C4-2B (cell line): ENCODE measurements at regions not wholly inside any gene's neighbourhood (a gene's known extent, or its start where the extent isn't known, plus 50 kb on each side); places are given as distances from the start of the nearest gene placed in this dataset.

Experiments used
- H3K27ac ChIP-seq: fragments of 450-650 bp; 2 replicates; pipeline ENCODE4 v1.5.1; 2017
- CTCF ChIP-seq: fragments of 450-650 bp; conservative IDR thresholded peaks from 2 replicates; pipeline ENCODE4 v1.5.1; 2017; ENCODE audit warnings: mild to moderate bottlenecking
- ZFX ChIP-seq: fragments of 450-650 bp; IDR thresholded peaks from 2 replicates; pipeline ENCODE4 v1.6.1; 2017

GRCh38 chr2:2682700-2683342 lies 351.7 kb upstream of the MYT1L start:
- TF ChIP-seq CTCF, result no peak
- no peak for TF ChIP-seq ZFX
- H3K27ac ChIP-seq, result no peak overlapping the region

- no peak for TF ChIP-seq ZFX
- no peak for TF ChIP-seq CTCF
- H3K27ac ChIP-seq, result no peak overlapping the region
Measured at GRCh38 chr2:2681711-2682251, 350.7 kb upstream of the MYT1L start.

DNA sequence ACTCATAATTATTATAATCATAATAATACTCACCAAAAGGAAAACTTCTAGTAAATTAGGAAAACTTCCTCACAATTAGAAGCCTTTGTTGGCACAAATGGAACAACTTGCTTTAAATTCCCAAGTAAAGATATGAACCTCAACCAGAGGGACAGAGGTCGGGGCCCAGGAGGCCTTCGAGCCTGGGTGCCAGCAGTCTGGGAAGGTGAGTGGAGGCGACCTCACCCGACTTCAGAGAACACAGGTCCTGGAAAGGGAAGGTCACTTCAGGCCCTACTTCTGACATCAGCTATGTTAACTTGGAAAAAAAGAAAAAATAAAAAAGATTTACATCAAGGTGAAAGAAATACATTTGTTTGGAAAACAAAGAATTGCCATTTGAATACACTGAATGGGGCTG lies 350.0 kb upstream of the MYT1L start:
- H3K27ac ChIP-seq, result no peak overlapping the region
- no peak for TF ChIP-seq ZFX
- TF ChIP-seq CTCF, result no peak

- no peak for TF ChIP-seq ZFX
- no peak for TF ChIP-seq CTCF
- H3K27ac ChIP-seq, result no peak overlapping the region
Measured at GRCh38 chr2:2674831-2675230, 343.8 kb upstream of the MYT1L start.

DNA sequence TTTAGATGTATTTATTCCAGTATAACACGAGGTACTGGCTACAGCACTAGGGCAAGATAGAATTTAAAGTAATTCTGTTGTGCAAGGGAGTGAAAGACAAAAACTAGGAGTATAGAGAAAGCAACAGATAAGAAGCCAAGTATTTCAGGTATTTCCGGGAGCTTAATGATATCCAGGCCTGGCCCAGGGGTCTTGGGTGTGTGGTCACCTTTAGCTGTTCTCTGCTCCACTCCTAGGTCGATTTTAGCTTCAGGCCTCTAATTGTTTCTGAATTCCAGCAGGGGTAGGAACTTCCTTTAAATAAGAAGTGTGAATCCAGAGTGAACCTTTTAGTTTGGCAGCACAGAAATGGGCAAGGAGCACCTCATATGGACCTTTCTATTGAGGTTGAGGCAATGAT lies 342.3 kb upstream of the MYT1L start:
- H3K27ac ChIP-seq, result no peak overlapping the region
- no peak for TF ChIP-seq ZFX
- TF ChIP-seq CTCF, result no peak

- H3K27ac ChIP-seq, result no peak overlapping the region
- no peak for TF ChIP-seq CTCF
- TF ChIP-seq ZFX, result no peak
Measured at GRCh38 chr2:2672249-2672648, 341.2 kb upstream of the MYT1L start.

DNA sequence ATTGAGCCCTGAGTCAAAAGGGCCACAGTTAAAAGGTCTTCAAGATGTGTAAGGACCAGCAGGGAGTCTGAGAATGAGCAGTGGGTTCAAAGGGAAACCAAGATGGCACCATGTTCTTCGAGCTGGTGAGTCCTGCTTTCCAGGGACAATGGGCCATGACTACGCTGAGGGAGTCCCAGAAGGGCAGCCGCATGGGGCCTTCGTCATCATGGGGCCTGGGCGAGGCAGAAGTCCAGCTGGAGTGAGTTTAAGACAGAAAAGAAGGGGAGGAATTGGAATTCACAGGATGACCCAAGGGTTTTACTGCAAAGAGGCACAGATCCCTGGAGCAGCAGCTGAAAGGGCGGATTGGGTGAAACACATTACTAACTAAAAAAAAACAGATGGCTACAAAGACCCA lies 340.8 kb upstream of the MYT1L start:
- TF ChIP-seq ZFX, result no peak
- TF ChIP-seq CTCF, result no peak
- H3K27ac ChIP-seq, result no peak overlapping the region
